ENCODE measurements at regions not wholly inside any gene's neighbourhood (a gene's known extent, or its start where the extent isn't known, plus 50 kb on each side); places are given as distances from the start of the nearest gene placed in this dataset.
A peak's percentile ranks its signal among the peaks of the same experiment; 100 is the strongest.

DNA sequence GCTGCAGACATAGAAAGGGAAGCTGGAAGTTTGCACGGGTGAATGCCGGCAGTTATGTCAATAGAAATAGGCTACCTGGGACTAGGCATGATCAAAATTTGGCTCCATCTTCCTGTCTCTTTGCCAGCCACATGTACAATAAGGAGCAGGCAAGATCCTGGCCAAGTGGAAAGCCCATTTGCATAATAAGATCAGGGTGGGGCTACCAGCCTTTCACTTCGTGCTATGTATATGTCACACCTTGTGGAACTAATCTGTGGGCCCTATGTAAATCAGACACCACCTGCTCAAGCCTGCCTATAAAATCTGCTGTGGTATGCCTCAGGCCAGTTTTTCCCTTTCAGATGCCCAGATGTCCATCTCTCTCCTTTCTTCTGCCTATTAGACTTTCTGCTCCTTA is 79.3 kb upstream of the DRD2 start:
- DNase-seq (ENCODE audit: low read depth in 3 of 3): no peak

DNA sequence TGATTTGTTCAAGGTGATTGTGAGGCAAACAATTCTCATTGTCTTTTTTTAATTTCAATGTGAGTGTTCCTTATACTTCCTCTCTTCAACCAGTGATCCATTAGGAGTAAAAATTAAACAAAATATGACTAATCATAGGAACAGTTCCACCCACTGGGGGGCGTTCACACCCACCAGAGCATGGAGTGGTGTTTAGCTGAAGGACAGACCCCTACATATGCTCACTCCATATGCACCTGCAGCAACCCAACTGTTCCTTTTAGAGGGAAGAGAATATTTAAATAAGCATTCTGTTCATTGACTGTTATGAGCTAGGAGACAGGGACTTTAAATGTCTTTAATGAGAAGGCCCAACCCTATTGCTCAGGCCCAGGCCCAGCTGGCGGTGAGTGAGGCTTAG is 78.7 kb upstream of the DRD2 start:
- no peak for DNase-seq (ENCODE audit: low read depth in 3 of 3)

DNA sequence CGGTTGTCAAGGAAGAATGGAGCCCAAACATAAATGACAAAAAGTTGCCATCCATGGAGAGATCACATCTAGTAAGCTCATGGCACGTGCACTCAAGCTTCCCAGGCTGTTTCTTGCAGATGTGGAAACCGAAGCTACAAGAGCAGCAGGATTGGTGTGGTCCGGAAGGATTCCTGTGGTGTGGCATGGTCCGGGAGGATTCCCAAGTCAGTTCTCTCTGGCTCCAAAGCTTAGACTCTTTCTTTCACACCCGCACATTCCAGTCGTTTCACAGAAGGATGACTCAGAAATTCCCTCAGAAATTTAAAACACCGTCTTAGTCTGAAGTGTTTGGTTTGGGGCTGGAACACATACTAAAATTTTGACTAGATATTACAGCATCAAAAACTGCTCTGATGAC is 78.0 kb upstream of the DRD2 start:
- DNase-seq (ENCODE audit: low read depth in 3 of 3): no peak

DNA sequence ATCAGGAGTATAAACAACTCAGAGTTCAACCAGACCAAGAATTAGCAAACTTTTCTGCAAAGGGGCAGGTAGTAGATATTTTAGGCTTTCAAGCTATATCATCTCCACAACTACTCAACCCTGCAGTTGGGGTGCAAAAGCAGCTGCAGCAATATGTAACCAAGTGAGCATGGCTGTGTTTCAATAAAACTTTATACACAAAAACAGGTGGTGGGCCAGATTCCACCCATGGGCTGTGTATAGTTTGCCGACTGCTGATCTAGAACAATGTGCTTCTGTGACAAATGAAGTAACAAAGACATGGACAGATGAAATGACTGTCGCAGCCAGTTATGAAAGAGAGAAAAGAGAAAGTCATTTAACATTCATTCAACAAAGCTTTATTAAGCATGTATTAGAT is 77.1 kb upstream of the DRD2 start:
- DNase-seq (ENCODE audit: low read depth in 3 of 3): no peak

DNA sequence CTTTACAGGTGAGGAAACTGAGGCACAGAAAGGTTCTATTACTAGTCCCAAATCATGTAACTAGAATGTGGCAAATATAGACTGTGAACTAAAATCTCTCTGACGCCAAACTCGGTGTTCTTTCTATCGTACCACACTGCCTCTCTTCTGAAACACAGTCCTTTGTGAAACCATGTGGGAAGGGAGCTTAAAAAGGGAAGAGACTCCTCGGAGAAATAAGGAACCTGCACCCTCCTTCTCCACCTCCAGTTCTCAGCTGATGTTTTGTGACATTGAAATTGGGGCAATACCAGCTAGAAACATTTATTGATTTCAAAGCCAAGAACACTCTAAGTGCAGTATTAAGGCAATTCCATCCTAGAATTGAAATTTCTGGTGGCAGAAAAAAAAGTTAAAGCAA is 76.4 kb upstream of the DRD2 start:
- no peak for DNase-seq (ENCODE audit: low read depth in 3 of 3)

DNA sequence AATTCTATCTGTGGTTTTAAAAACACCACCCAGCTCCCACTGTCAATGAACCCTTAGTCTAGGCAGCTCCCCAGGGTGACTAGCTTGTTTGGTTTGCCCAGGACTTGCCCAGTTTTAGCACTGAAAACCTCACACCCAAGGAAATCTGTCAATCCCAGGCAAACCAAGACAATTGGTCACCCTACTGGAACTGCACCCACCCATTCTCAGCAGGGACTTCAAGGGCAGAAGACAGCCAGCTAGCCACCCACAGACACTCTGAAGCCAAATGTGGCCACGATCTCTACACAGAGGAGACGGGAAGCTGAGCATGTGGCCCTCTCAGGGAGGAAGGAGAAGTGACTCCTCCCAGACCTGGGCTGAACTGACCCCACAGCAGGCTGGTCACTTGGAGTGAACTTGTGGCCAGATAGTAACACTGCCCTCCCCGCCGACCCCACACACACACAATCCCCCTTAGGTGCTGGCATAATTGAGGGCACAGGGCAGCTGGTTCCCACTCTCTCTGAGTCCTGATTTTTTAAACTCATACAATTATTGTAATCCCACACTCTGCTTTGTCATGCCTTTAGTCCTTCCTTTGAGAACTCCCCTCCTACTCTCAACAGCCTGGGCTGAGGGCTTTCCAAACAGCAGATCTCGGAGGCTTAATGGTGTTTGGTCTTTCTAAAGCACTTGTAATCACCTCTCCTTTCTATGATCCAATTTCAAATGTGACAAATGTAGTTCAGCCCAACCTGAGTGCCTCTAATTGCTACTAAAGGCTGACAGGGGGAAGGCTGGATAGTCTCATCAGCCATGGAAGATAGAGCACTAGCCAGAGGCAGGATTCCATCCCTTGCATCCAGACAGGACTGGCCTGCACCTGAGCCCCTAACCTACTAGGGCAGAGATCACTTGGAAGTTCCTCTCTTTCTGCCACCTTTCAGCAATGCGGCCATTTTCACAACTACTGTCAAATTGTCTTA is 74.7 kb upstream of the DRD2 start:
- DNase-seq (ENCODE audit: low read depth in 3 of 3): no peak

DNA sequence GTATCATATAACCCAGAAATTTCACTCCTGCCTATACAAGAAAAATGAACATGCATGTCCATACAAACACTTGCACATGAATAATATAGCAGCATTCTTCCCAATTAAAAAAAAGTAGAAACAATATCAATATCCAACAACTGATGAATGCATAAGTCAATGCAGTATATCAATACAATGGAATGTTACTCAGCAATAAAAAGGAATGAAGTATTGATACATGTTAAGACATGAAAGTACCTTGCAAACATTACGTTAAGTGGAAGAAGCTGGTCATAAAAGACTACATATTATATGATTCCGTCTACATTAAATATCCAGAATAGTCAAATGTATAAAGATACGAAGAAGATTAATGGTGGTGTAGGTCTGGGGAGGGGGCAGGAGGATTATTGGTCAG is 73.9 kb upstream of the DRD2 start:
- no peak for DNase-seq (ENCODE audit: low read depth in 3 of 3)

DNA sequence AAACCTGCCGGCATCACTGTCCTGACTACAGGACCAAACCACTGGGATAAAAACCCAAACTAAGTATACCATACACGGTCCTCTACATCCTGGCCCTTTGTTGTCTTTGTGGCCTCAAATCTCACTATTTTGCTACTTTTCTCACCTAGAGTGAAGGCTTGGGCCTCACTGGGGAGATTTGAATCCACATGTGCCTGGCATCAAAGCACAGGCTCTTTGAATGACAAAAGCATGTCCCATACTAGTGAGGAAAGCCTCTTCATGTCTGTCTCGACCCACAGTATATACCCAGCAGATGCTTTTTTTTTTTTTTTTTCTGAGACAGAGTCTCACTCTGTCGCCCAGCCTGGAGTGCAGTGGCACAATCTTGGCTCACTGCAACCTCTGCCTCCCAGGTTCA is 72.5 kb upstream of the DRD2 start:
- no peak for DNase-seq (ENCODE audit: low read depth in 3 of 3)

DNA sequence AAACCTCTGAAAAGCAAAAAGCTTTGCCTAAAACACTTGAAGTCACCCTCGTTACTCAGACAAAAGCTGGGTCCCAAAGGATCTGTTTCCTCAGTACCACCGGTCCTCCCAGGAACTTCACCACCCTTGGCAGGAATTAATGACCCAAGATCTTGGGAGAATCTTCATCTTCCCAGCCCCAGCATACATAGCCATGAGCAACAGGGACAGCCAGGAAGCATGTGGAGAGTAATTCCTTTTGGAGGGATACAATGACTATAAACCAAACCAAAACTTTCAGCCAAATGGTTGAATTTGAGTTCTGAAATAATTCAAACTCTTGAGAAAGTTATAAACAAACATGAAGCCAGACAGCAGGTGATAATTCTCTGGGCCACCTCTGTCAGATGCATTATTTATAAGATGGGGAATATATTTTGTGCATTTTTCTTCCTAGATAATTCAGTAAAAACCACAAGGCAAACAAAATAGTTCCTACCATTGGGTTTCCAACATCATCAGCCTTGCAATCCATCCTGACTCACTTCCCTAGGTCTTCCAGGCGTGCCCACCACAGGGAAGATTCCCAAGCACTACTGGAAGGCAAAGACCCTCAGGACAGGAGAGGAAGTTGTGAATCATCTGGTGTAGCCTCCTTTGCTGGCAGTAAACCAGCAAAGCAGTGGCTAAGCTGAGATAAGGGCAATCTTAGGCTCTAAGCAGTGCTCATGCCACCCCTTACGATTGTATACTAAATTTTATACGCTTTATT is 71.7 kb upstream of the DRD2 start:
- no peak for DNase-seq (ENCODE audit: low read depth in 3 of 3)

DNA sequence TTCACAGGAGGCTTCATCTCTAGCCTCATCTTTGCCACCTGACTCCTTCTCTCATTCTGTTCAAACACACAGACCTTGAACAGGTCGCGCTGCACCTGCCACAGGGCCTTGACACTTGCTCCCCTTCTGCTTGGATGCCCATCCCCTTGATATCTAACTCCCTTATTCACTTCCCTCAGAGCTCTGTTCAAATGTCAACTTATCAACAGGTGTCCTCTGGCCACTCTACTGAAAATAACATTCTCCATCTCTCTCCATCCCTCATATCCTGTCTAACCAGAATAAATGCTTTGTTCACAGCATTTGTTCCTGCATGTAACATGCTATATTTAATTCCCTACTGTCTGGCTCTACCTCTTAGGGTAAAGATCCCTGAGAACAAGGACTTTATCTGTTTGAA is 67.2 kb upstream of the DRD2 start:
- DNase-seq (ENCODE audit: low read depth in 3 of 3): no peak

DNA sequence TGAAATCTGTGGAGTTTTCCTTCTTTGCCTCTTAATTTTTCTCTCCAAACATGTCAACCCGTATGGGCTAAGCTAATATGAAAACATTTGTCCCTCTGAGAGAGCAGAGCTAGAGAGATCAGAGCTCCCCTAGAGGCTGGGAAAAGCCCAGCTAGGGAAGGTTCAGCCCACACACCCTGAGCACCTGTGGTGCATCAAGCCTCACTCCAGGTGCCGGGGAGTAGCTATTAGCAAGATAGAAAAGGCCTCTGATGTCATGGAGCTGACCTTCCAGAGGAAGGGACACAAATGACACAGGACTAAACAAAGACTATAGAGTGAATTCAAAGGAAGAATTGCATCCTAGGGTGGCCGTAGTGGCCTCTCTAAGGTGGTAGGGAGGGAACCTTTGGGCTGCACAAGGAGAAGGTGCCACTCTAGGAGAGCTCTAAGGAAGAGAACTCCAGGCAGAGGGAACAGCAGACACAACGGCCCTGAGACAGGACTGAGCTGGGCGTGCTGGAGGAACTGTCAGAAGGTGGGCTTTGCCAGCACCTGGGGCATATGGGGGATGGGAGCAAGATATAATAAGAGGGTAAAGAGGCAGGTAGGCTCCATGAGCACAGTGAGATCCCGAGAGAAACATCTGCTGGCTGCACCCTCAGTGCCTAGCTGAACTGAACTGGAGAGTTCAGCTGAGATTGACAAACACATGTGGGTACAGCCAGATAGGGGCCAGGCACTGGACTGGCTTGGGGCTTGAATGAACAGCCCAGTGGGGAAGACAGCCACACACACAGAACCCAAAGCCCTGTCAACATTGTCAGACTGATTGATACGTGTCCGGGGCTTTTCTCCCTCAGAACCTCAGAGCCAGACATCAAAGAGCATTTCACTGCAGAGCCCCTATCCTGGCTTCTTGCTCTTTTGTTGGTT is 65.5 kb upstream of the DRD2 start:
- no peak for DNase-seq (ENCODE audit: low read depth in 3 of 3)

DNA sequence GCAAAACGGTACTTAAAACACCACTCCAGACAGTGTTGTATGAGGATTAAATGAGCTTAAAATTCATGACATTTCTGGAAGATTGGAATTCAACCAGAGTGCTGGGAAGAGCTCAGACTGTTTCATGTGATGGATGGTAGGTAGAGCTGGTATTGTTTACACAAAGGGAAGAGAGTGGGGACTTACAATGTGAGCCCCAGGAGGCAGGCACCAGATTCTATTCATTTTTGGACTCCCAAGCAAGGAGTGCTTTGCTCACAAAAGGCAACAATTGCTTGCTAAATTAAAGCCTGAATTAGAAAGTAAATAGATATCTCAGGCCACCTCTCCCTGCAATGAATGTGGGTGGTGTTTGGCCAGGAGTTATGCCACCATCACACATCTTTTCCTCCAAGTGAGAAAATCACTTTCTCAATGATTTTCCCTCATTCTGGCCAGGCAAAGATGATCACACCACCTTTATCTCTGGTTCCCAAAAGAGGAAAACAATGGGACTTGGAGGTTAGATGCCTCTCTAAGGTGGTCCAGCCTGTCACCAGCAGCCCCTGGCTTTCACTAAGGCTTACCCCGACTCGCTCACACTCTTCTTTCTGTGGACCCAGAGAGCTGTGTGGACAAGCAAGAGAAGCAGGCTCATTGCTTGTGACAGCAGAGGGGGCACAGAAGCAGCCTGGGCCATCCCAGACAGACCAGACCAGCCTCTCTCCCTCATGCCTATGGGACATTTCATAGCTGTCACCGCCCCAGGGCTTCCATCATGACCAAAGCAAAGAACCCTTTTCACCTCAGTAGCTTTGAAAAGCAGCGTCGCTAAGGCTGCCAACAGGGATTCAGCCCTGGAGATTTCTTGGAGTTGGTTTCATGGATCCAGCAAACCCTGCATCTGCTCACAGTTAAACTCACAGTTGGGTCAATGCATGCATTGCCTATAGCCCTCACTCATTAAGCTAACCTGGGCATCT is 63.5 kb upstream of the DRD2 start:
- no peak for DNase-seq (ENCODE audit: low read depth in 3 of 3)

DNA sequence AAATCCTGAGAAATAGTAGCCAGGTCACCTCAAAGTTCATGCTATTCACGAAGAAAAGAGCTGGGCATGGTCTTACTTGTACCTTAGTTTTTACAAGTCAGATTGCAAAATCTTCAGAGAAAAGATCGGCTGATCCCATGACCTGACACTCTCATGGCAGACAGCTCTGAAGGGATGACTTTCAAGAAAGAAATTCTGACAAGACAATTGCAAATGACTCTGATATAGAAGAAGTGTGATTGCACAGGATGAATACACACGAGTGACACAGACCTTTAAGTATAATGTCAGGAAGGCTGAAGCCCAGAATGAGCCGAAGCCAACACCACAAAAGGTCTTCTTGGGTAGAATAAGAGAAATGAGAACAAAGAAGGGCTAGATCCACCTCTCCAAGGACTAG is 59.4 kb upstream of the DRD2 start:
- DNase-seq (ENCODE audit: low read depth in 3 of 3): no peak

DNA sequence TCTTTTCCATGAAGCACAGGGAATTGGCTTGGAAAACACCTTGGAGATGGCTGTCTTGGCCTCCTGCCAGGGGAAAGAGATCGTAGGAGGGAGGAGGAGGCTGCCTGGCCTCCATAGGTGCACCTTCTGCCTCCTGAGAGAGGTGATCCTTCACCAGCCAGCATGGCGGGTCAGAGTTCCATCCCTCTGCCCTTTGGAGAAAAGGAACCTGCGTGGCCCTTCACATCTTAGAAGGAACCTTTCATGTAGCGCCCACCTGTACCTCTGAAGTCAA is 58.2 kb upstream of the DRD2 start:
- no peak for DNase-seq (ENCODE audit: low read depth in 3 of 3)

DNA sequence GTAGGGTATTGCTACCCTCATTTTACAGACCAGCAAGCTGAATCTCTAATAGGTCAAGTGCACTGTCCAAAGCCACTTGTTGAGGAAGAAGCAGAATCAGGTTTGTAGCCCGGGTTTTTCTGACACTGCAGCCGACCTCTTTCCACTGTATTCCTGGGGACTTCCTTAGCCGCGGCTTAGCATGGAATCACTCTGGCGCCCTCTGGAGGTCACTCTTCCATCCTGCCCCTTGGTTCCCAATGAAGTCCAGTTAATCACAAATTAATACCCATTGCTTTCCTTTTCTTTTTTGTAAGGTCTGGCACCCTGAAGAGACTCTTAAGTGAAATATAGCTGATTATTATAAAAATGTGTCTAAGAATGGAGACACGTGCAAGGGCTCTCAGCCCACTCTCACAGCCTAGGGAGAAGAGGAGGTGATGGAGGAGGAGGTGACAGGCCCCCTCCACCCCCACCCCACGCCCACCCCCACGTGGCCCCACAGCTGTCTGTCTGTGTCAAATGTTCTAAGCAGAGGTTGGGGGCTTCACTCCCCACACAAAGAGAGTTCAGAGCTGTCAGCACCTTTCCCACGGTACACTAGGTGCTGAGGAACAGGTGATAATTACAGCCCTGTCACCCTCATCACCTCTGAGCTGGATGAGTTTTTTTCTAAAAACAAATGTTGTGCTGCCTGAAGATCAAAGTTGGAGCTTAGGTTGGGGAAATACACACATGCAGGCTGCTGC is 57.7 kb upstream of the DRD2 start:
- peak; percentile 19 to 52 (median 31) for DNase-seq (ENCODE audit: low read depth in 3 of 3)

DNA sequence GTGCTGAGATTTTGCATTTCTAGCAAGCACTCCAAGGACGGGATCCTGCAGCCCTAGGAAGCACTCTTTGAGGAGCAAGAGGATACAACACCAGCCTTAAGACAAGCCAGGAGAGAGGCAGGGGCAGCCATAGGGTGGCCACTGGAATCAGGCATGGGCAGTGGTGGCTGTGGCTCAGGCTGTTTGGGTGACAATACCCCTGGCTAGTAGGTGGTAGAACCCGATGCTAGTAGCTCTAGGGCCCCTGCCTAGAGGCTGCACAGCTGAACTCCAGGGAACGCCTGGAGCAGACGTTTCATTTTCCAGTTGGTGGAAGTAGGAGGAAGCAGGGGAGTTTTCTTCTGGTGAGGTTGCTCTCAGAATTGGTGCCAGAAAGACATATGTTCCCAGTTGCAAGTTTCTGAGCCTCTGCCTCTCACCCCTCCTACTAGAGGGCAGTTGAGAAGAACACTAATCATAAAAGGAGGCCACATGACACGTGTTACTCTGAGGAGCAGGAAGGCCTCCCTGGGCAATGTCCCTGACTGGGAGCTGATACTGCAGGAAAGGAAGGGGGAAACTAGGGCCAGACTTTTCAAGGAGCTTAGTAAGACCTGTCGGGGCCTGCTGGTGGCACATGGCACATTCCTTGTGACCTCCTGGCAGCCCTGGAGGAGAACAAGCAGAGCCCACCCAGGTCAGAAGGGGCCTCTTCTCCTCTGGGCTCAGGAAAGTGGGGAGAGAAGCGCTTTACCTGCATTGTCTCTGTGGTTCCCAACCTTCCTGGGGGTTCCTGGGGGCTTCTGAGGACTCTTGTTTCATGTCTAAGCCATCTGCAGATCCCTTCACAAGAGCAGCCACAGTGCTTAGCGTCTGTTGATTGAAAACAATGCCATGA is 56.6 kb upstream of the DRD2 start:
- DNase-seq (ENCODE audit: low read depth in 3 of 3): no peak

DNA sequence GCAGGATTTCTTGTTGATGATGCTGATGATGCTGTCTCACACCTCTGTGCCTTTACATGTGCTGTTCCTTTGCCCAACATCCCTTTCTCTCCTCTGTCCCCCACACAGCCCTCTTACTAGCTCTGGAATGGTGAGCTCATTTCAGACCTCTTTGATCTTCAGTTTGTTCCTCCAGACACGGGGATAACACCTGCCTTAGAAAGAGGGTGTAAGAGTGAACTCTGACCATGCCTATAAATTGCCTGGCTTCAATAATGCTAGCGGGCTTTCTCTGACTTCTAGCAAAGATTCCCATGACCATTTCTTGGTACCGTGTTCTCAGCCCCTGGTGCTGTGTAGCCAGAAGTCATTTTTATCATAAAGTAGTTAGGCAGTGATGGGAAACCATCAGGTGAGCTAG is 55.9 kb upstream of the DRD2 start:
- no peak for DNase-seq (ENCODE audit: low read depth in 3 of 3)

DNA sequence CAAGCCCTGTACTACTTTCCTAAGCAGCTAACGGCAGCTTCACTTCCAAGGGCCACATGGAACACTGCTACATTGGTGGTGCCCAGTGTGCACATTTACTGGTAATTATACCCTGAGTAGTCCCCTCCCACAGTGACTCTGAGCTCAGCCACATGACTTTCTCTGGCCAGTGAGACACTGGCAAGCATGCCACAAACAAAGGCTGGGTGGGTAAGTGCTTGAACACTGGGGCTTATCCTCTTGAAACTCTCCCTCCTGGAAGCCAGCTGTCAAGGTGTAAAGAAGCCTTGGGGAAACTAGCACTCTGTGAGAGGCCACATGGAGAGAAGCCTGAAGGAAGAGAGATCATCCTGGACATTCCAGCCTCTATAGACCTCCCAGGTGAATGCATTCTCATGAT is 54.4 kb upstream of the DRD2 start:
- no peak for DNase-seq (ENCODE audit: low read depth in 3 of 3)

DNA sequence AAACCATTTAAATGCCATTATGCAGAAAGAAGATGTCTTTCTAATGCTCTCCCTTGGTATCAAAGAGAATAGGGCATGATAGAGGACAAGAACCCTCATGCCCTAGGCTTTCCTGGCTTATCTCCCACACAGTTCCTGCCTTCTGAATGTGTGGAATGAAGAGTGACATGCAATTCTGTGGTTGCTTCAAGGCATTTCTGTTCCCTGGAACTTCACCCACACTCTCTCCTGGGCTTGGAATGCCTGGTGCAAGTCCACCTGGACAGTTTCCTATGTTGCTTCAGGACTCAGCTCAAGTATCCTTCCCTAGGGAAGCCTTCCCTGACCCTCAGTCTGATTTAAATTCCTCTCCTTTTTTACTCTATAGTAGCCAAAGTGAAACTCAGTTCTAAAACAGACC is 53.8 kb upstream of the DRD2 start:
- DNase-seq (ENCODE audit: low read depth in 3 of 3): no peak

DNA sequence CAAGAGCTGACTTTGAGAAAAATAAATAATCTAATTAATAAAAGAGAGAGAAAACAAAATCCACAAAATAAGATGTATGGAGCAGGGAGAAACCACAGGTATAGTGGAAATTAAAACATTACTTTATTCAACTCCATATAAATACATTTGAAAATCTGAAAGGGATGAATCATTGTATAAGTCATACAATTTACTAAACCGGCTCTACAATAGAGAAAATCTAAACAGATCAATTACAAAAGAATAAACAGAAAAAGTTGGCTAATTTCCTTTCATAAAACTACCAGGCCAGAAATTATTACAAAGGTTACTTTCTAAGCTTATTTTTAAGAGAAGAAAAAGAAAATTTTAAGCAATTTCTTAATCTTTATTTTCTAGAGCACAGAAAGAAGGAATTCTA is 51.3 kb upstream of the DRD2 start:
- no peak for DNase-seq (ENCODE audit: low read depth in 3 of 3)

All from stimulated activated CD4-positive, alpha-beta T cell treated with anti-CD3 and anti-CD28 coated beads, TNF-alpha, amount 100 ng/mL, for 48 hours (primary cell).